ENCODE measurements at regions not wholly inside any gene's neighbourhood (a gene's known extent, or its start where the extent isn't known, plus 50 kb on each side); places are given as distances from the start of the nearest gene placed in this dataset.
"Not testable (repeated sequence)": the region's sequence is repeated elsewhere in the genome, so short reads cannot be mapped to it uniquely, and the experiment has no call there.

GRCh38 chr7:149704507-149704906 is 68.9 kb downstream of the ZNF467 start:
- CTCF ChIA-PET (ENCODE audit: partially characterized antibody): interaction anchor here (1.1 kb wide), 1 partner anchor 36 kb away, joined by 3 read pairs; no protein-coding TSS in a partner anchor

GRCh38 chr7:149703044-149703650 is 70.2 kb downstream of the ZNF467 start:
- H3K27me3 ChIP-seq (ENCODE audit: insufficient read depth, low read length): no peaks in the 10 kb centered on the region
- no peaks in the 10 kb centered on the region for H3K4me1 ChIP-seq (ENCODE audit: insufficient read depth, low read length)
- H3K4me1 Mint-ChIP-seq: no peaks in the 10 kb centered on the region
- ChIA-PET POLR2A (ENCODE audit: partially characterized antibody) (no interaction called here), CTCF (ENCODE audit: partially characterized antibody) (no interaction called here)
- H3K4me3 Mint-ChIP-seq: no peak overlapping the region
- H3K4me3 ChIP-seq (ENCODE audit: low read length in 2 of 2): no peak overlapping the region
- H3K36me3 ChIP-seq (ENCODE audit: insufficient read depth, low read length): no peaks in the 10 kb centered on the region
- DNase-seq: no peak
- intact Hi-C loops (cut with micrococcal nuclease): no loop called here
- peak overlapping the region in 1 of 7 donors; percentile 1 for H3K27ac Mint-ChIP-seq
- peaks cover 0 to 10% (median 8%) of the 10 kb centered on the region in 8 donors for H3K9me3 Mint-ChIP-seq
- H3K36me3 Mint-ChIP-seq: no peaks in the 10 kb centered on the region
- no peaks in the 10 kb centered on the region for H3K9me3 ChIP-seq (ENCODE audit: control insufficient read depth in 1 of 2, low read length in 2 of 2)
- peaks cover 11 to 29% of the 10 kb centered on the region in 2 donors for H3K27me3 Mint-ChIP-seq
- no peak overlapping the region for H3K27ac ChIP-seq (ENCODE audit: low read depth, low read length)

More at GRCh38 chr7:149704507-149704906, 68.9 kb downstream of the ZNF467 start:
- Mint-ChIP-seq H3K4me1 (no peaks in the 10 kb centered on the region), H3K27me3 (peaks cover 11 to 26% of the 10 kb centered on the region in 2 donors), H3K27ac (no peak overlapping the region), H3K4me3 (no peak overlapping the region), H3K36me3 (peaks cover 2 to 3% of the 10 kb centered on the region in 2 donors), H3K9me3 (peaks cover 0 to 14% (median 9%) of the 10 kb centered on the region in 8 donors)
- intact Hi-C loops (cut with micrococcal nuclease): no loop called here
- DNase-seq: no peak
- Histone ChIP-seq H3K4me3 (ENCODE audit: low read length in 2 of 2) (no peak overlapping the region), H3K36me3 (ENCODE audit: insufficient read depth, low read length) (no peaks in the 10 kb centered on the region), H3K27ac (ENCODE audit: low read depth, low read length) (no peak overlapping the region), H3K27me3 (ENCODE audit: insufficient read depth, low read length) (no peaks in the 10 kb centered on the region), H3K9me3 (ENCODE audit: control insufficient read depth in 1 of 2, low read length in 2 of 2) (peaks cover 0 to 3% of the 10 kb centered on the region in 2 donors), H3K4me1 (ENCODE audit: insufficient read depth, low read length) (no peaks in the 10 kb centered on the region)
- POLR2A ChIA-PET (ENCODE audit: partially characterized antibody): no interaction called here

GRCh38 chr7:149701495-149702240 is 71.7 kb downstream of the ZNF467 start:
- Mint-ChIP-seq H3K27ac (no peak overlapping the region), H3K27me3 (peaks cover 6 to 23% of the 10 kb centered on the region in 2 donors), H3K36me3 (no peaks in the 10 kb centered on the region), H3K4me3 (no peak overlapping the region), H3K9me3 (peaks cover 0 to 22% (median 19%) of the 10 kb centered on the region in 8 donors), H3K4me1 (no peaks in the 10 kb centered on the region)
- Histone ChIP-seq H3K36me3 (ENCODE audit: insufficient read depth, low read length) (no peaks in the 10 kb centered on the region), H3K4me1 (ENCODE audit: insufficient read depth, low read length) (no peaks in the 10 kb centered on the region), H3K9me3 (ENCODE audit: control insufficient read depth in 1 of 2, low read length in 2 of 2) (no peaks in the 10 kb centered on the region), H3K27me3 (ENCODE audit: insufficient read depth, low read length) (no peaks in the 10 kb centered on the region), H3K27ac (ENCODE audit: low read depth, low read length) (no peak overlapping the region), H3K4me3 (ENCODE audit: low read length in 2 of 2) (no peak overlapping the region)
- DNase-seq: no peak
- POLR2A ChIA-PET (ENCODE audit: partially characterized antibody): no interaction called here
- CTCF ChIA-PET (ENCODE audit: partially characterized antibody): interaction anchor here (1.3 kb wide), 1 partner anchor 39 kb away, joined by 4 read pairs; no protein-coding TSS in a partner anchor
- intact Hi-C loops (cut with micrococcal nuclease): no loop called here

GRCh38 chr7:149697767-149698166 is 75.6 kb downstream of the ZNF467 start:
- intact Hi-C loops (cut with micrococcal nuclease); H3K27ac Mint-ChIP-seq; DNase-seq; POLR2A ChIA-PET (ENCODE audit: partially characterized antibody); H3K4me3 ChIP-seq (ENCODE audit: low read length in 2 of 2); H3K36me3 ChIP-seq (ENCODE audit: insufficient read depth, low read length); H3K9me3 ChIP-seq (ENCODE audit: control insufficient read depth in 1 of 2, low read length in 2 of 2); H3K36me3 Mint-ChIP-seq; CTCF ChIA-PET (ENCODE audit: partially characterized antibody); H3K27me3 ChIP-seq (ENCODE audit: insufficient read depth, low read length); H3K4me3 Mint-ChIP-seq; H3K4me1 Mint-ChIP-seq; H3K27ac ChIP-seq (ENCODE audit: low read depth, low read length); H3K4me1 ChIP-seq (ENCODE audit: insufficient read depth, low read length): not testable (repeated sequence)
- Mint-ChIP-seq H3K27me3 (peaks cover 10 to 23% of the 10 kb centered on the region in 2 donors), H3K9me3 (peaks cover 0 to 29% (median 19%) of the 10 kb centered on the region in 8 donors)

- ChIA-PET CTCF (ENCODE audit: partially characterized antibody) (no interaction called here), POLR2A (ENCODE audit: partially characterized antibody) (no interaction called here)
- Histone ChIP-seq H3K4me3 (ENCODE audit: low read length in 2 of 2) (no peak overlapping the region), H3K4me1 (ENCODE audit: insufficient read depth, low read length) (no peaks in the 10 kb centered on the region), H3K9me3 (ENCODE audit: control insufficient read depth in 1 of 2, low read length in 2 of 2) (no peaks in the 10 kb centered on the region), H3K36me3 (ENCODE audit: insufficient read depth, low read length) (no peaks in the 10 kb centered on the region), H3K27ac (ENCODE audit: low read depth, low read length) (no peak overlapping the region), H3K27me3 (ENCODE audit: insufficient read depth, low read length) (peaks cover 13% of the 10 kb centered on the region)
- Mint-ChIP-seq H3K27me3 (peaks cover 15 to 25% of the 10 kb centered on the region in 2 donors), H3K4me1 (peaks cover 0 to 5% (median 0%) of the 10 kb centered on the region in 4 donors), H3K36me3 (no peaks in the 10 kb centered on the region), H3K27ac (no peak overlapping the region), H3K9me3 (peaks cover 0 to 29% (median 19%) of the 10 kb centered on the region in 8 donors), H3K4me3 (no peak overlapping the region)
- intact Hi-C loops (cut with micrococcal nuclease): no loop called here
- DNase-seq: no peak
Observed at GRCh38 chr7:149696280-149696679, 77.1 kb downstream of the ZNF467 start.

- H3K9me3 Mint-ChIP-seq: peaks cover 0 to 23% (median 12%) of the 10 kb centered on the region in 8 donors
- Histone ChIP-seq H3K9me3 (ENCODE audit: control insufficient read depth in 1 of 2, low read length in 2 of 2) (no peaks in the 10 kb centered on the region), H3K27me3 (ENCODE audit: insufficient read depth, low read length) (peaks cover 20% of the 10 kb centered on the region), H3K36me3 (ENCODE audit: insufficient read depth, low read length) (no peaks in the 10 kb centered on the region), H3K4me1 (ENCODE audit: insufficient read depth, low read length) (no peaks in the 10 kb centered on the region), H3K4me3 (ENCODE audit: low read length in 2 of 2) (no peak overlapping the region), H3K27ac (ENCODE audit: low read depth, low read length) (no peak overlapping the region)
- ChIA-PET POLR2A (ENCODE audit: partially characterized antibody) (no interaction called here), CTCF (ENCODE audit: partially characterized antibody) (no interaction called here)
- H3K36me3 Mint-ChIP-seq: no peaks in the 10 kb centered on the region
- no peak for DNase-seq
- intact Hi-C loops (cut with micrococcal nuclease): no loop called here
- no peak overlapping the region for H3K27ac Mint-ChIP-seq
- H3K27me3 Mint-ChIP-seq: peaks cover 34 to 44% of the 10 kb centered on the region in 2 donors
- peak overlapping the region in 1 of 8 donors; percentile 58 for H3K4me3 Mint-ChIP-seq
- H3K4me1 Mint-ChIP-seq: peaks cover 0 to 5% (median 0%) of the 10 kb centered on the region in 4 donors
Observed at GRCh38 chr7:149692557-149692982, 80.8 kb downstream of the ZNF467 start.

- Mint-ChIP-seq H3K27ac (no peak overlapping the region), H3K4me1 (peaks cover 0 to 5% (median 0%) of the 10 kb centered on the region in 4 donors), H3K4me3 (no peak overlapping the region), H3K36me3 (no peaks in the 10 kb centered on the region), H3K9me3 (peaks cover 0 to 18% (median 7%) of the 10 kb centered on the region in 8 donors), H3K27me3 (peaks cover 38 to 49% of the 10 kb centered on the region in 2 donors)
- ChIA-PET POLR2A (ENCODE audit: partially characterized antibody) (no interaction called here), CTCF (ENCODE audit: partially characterized antibody) (no interaction called here)
- Histone ChIP-seq H3K36me3 (ENCODE audit: insufficient read depth, low read length) (no peaks in the 10 kb centered on the region), H3K27me3 (ENCODE audit: insufficient read depth, low read length) (peaks cover 20% of the 10 kb centered on the region), H3K4me3 (ENCODE audit: low read length in 2 of 2) (no peak overlapping the region), H3K4me1 (ENCODE audit: insufficient read depth, low read length) (no peaks in the 10 kb centered on the region), H3K27ac (ENCODE audit: low read depth, low read length) (no peak overlapping the region), H3K9me3 (ENCODE audit: control insufficient read depth in 1 of 2, low read length in 2 of 2) (no peaks in the 10 kb centered on the region)
- DNase-seq: no peak
- intact Hi-C loops (cut with micrococcal nuclease): no loop called here
Observed at GRCh38 chr7:149692056-149692455, 81.3 kb downstream of the ZNF467 start.
